ENCODE measurements at regions not wholly inside any gene's neighbourhood (a gene's known extent, or its start where the extent isn't known, plus 50 kb on each side); places are given as distances from the start of the nearest gene placed in this dataset.

GRCh38 chr2:37809525-37809924, 115.6 kb upstream of the RMDN2 start:
- H4K20me1 ChIP-seq (ENCODE audit: insufficient read depth, low read length): no peaks in the 10 kb centered on the region
- H3K79me2 ChIP-seq (ENCODE audit: insufficient read depth, low read length): no peaks in the 10 kb centered on the region
- peak overlapping the region; percentile 64 for H2AFZ ChIP-seq (ENCODE audit: low read length)
- peak overlapping the region; percentile 63 for H3K27ac ChIP-seq (ENCODE audit: low read depth, low read length)
- DNase-seq (ENCODE audit: insufficient read length, low spot score, missing footprints): peak; percentile 77
- H3K4me1 ChIP-seq (ENCODE audit: insufficient read depth, low read length): peaks cover 18% of the 10 kb centered on the region
- peak; percentile 73 for TF ChIP-seq CTCF (IDR thresholded peaks at IDR 0.05; ENCODE audit: extremely low read depth, low read depth, low read length)
- H3K9me3 ChIP-seq (ENCODE audit: low read depth, low read length): no peaks in the 10 kb centered on the region
- H3K27me3 ChIP-seq (ENCODE audit: insufficient read depth, low read length): no peaks in the 10 kb centered on the region
- H3K4me3 ChIP-seq (ENCODE audit: insufficient read depth, low read length): no peak overlapping the region
- H3K36me3 ChIP-seq (ENCODE audit: insufficient read depth, low read length): no peaks in the 10 kb centered on the region
- H3K4me2 ChIP-seq (ENCODE audit: insufficient read depth, low read length): peak overlapping the region; percentile 33

DNA sequence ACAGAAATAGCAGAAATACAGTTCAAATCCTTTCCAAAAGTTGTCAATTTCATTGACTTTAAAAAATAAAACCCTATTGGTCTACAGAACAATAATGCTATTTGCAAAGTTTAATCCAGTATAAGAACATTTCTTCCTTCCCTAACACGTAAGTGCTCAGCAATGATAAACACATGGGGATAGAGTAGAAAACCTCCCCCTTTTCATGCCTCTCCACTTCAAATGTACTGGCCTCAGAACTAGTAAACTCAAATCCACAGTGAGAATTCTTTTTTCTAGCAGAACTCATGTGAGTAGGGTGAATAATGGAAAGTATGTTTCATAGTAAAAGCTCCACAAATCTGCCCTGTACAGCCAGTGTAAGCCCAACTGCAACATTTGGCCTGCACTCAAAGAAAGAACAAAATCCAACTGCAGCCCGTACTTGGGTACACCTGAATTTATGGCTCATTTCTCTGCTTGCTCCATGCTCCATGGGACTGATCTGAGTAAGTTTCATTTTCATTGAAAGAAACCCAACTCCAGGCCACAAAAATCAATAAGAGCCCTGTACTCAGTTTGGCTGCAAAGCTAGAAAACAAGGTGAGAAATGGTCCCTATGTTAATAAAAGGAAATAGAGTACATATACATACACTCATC, 115.0 kb upstream of the RMDN2 start:
- Histone ChIP-seq H3K27ac (ENCODE audit: low read depth, low read length) (peak overlapping the region; percentile 63), H3K79me2 (ENCODE audit: insufficient read depth, low read length) (no peaks in the 10 kb centered on the region), H3K27me3 (ENCODE audit: insufficient read depth, low read length) (no peaks in the 10 kb centered on the region), H4K20me1 (ENCODE audit: insufficient read depth, low read length) (no peaks in the 10 kb centered on the region), H3K4me2 (ENCODE audit: insufficient read depth, low read length) (no peak overlapping the region), H2AFZ (ENCODE audit: low read length) (peak overlapping the region; percentile 37), H3K36me3 (ENCODE audit: insufficient read depth, low read length) (no peaks in the 10 kb centered on the region), H3K4me3 (ENCODE audit: insufficient read depth, low read length) (no peak overlapping the region), H3K9me3 (ENCODE audit: low read depth, low read length) (no peaks in the 10 kb centered on the region), H3K4me1 (ENCODE audit: insufficient read depth, low read length) (peaks cover 18% of the 10 kb centered on the region)
- DNase-seq (ENCODE audit: insufficient read length, low spot score, missing footprints): no peak
- no peak for TF ChIP-seq CTCF (IDR thresholded peaks at IDR 0.05; ENCODE audit: extremely low read depth, low read depth, low read length)

GRCh38 chr2:37812414-37812813, 112.7 kb upstream of the RMDN2 start:
- no peaks in the 10 kb centered on the region for H3K27me3 ChIP-seq (ENCODE audit: insufficient read depth, low read length)
- no peaks in the 10 kb centered on the region for H3K79me2 ChIP-seq (ENCODE audit: insufficient read depth, low read length)
- peak; percentile 31 for TF ChIP-seq CTCF (IDR thresholded peaks at IDR 0.05; ENCODE audit: extremely low read depth, low read depth, low read length)
- no peak overlapping the region for H3K4me3 ChIP-seq (ENCODE audit: insufficient read depth, low read length)
- no peaks in the 10 kb centered on the region for H4K20me1 ChIP-seq (ENCODE audit: insufficient read depth, low read length)
- no peak overlapping the region for H3K4me2 ChIP-seq (ENCODE audit: insufficient read depth, low read length)
- H3K36me3 ChIP-seq (ENCODE audit: insufficient read depth, low read length): no peaks in the 10 kb centered on the region
- no peak for DNase-seq (ENCODE audit: insufficient read length, low spot score, missing footprints)
- peaks cover 18% of the 10 kb centered on the region for H3K4me1 ChIP-seq (ENCODE audit: insufficient read depth, low read length)
- no peak overlapping the region for H2AFZ ChIP-seq (ENCODE audit: low read length)
- H3K27ac ChIP-seq (ENCODE audit: low read depth, low read length): no peak overlapping the region
- no peaks in the 10 kb centered on the region for H3K9me3 ChIP-seq (ENCODE audit: low read depth, low read length)

DNA sequence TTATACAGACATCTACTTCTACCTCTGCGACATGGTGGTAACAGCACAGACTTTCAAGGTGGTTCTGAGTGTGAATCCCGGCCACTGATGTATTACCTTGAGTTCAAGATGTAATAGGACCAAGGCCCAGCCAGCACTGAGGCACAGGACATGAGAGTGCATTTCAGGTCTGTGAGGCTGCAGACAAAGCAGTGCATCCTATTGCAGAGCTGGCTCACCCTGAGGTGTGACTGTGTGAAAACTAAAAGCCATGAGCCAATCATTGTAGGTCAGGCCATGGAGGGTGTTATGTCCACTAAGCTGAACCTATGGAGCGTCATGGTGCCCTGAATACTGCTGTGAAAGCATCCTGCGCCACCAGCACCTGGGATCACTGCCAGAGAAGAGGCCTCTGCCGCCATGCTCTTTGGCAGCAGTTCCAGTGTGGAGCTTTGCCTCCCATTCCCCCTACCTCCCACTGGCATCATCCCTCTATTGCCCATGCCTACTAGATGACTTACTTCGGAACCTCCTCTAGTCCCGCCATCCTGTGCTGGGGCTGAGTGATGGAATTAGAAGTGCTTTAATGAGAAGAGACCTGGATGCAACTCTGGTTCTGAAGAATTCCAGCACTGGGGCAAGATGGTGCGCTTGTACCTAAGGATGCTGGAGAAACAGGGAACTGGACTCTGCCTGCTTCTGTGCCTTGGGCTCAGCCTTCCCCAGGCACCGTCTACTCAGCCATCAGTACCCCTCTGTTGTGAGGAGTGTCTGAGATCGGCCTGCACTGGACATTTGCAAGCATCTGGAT, 112.0 kb upstream of the RMDN2 start:
- H4K20me1 ChIP-seq (ENCODE audit: insufficient read depth, low read length): no peaks in the 10 kb centered on the region
- H3K27me3 ChIP-seq (ENCODE audit: insufficient read depth, low read length): no peaks in the 10 kb centered on the region
- H3K27ac ChIP-seq (ENCODE audit: low read depth, low read length): no peak overlapping the region
- no peak overlapping the region for H3K4me2 ChIP-seq (ENCODE audit: insufficient read depth, low read length)
- no peaks in the 10 kb centered on the region for H3K36me3 ChIP-seq (ENCODE audit: insufficient read depth, low read length)
- no peaks in the 10 kb centered on the region for H3K9me3 ChIP-seq (ENCODE audit: low read depth, low read length)
- H3K4me1 ChIP-seq (ENCODE audit: insufficient read depth, low read length): peaks cover 18% of the 10 kb centered on the region
- TF ChIP-seq CTCF (IDR thresholded peaks at IDR 0.05; ENCODE audit: extremely low read depth, low read depth, low read length): no peak
- no peak overlapping the region for H2AFZ ChIP-seq (ENCODE audit: low read length)
- no peaks in the 10 kb centered on the region for H3K79me2 ChIP-seq (ENCODE audit: insufficient read depth, low read length)
- DNase-seq (ENCODE audit: insufficient read length, low spot score, missing footprints): no peak
- H3K4me3 ChIP-seq (ENCODE audit: insufficient read depth, low read length): no peak overlapping the region
